WTC11 (cell line): ENCODE measurements at regions not wholly inside any gene's neighbourhood (a gene's known extent, or its start where the extent isn't known, plus 50 kb on each side); places are given as distances from the start of the nearest gene placed in this dataset.

Experiments used
- ATAC-seq: fragments of 200-7000 bp; cut with Tn5 transposase; 2 replicates; pipeline ENCODE4 v1.10.0; 2021; ENCODE audit warnings: mild to moderate bottlenecking, moderate library complexity
- CTCF ChIA-PET: fragments of 300-600 bp; sonication (Branson Sonifier 250); formaldehyde crosslinking; loops from one replicate; lab custom pipeline; 2021; ENCODE audit warnings: antibody characterized with exemption; lab: Charles Lee
- POLR2A ChIA-PET: fragments of 350-600 bp; sonication (Branson Sonifier 250); formaldehyde crosslinking; loops from one replicate; lab custom pipeline; 2021; ENCODE audit warnings: antibody characterized with exemption; lab: Charles Lee
- DNase-seq: peaks from one replicate; pipeline ENCODE4 v3.0.0; 2021; ENCODE audit warnings: low spot score
- H3K27ac Mint-ChIP-seq: 2 replicates; pipeline ENCODE4 v1.8.0; 2021; ENCODE audit warnings: mixed read lengths
- H3K27me3 Mint-ChIP-seq: 2 replicates; pipeline ENCODE4 v1.8.0; 2021; ENCODE audit warnings: low read depth, mild to moderate bottlenecking, moderate library complexity, mixed read lengths
- H3K36me3 Mint-ChIP-seq: 2 replicates; pipeline ENCODE4 v1.8.0; 2021; ENCODE audit warnings: mixed read lengths
- H3K4me1 Mint-ChIP-seq: 2 replicates; pipeline ENCODE4 v1.8.0; 2022; ENCODE audit warnings: mixed read lengths
- H3K4me3 Mint-ChIP-seq: 2 replicates; pipeline ENCODE4 v1.8.0; 2021; ENCODE audit warnings: mild to moderate bottlenecking, moderate library complexity, mixed read lengths
- H3K9me3 Mint-ChIP-seq: 2 replicates; pipeline ENCODE4 v1.8.0; 2021; ENCODE audit warnings: mixed read lengths
- AR ChIP-seq: fragments of 250-450 bp; sonication (Bioruptor Pico); IDR thresholded peaks from 2 replicates; pipeline ENCODE4 v1.9.0; 2021; ENCODE audit warnings: mild to moderate bottlenecking
- ESRRA ChIP-seq: sonication (generic); formaldehyde crosslinking; IDR thresholded peaks from 2 replicates; pipeline ENCODE4 v1.8.1; 2022; ENCODE audit warnings: mild to moderate bottlenecking, missing genetic modification reagents, borderline replicate concordance
- FOXK1 ChIP-seq: sonication (generic); formaldehyde crosslinking; IDR thresholded peaks from 2 replicates; pipeline ENCODE4 v1.8.0; 2022; ENCODE audit warnings: mild to moderate bottlenecking, moderate library complexity, missing genetic modification reagents
- GTF2I ChIP-seq: fragments of 250-450 bp; sonication (Bioruptor Pico); conservative IDR thresholded peaks from 2 replicates; pipeline ENCODE4 v1.4.0; 2021; ENCODE audit warnings: mild to moderate bottlenecking
- IRF1 ChIP-seq: sonication (generic); formaldehyde crosslinking; IDR thresholded peaks from 2 replicates; pipeline ENCODE4 v1.8.0; 2023; ENCODE audit warnings: missing genetic modification reagents
- JAZF1 ChIP-seq: fragments of 250-450 bp; sonication (Bioruptor Pico); IDR thresholded peaks from 2 replicates; pipeline ENCODE4 v1.9.0; 2021; ENCODE audit warnings: moderate library complexity, mild to moderate bottlenecking, inconsistent platforms
- MYBL2 ChIP-seq: sonication (generic); formaldehyde crosslinking; IDR thresholded peaks from 2 replicates; pipeline ENCODE4 v1.8.1; 2023; ENCODE audit warnings: mild to moderate bottlenecking, moderate library complexity, missing genetic modification reagents
- NFE2L1 ChIP-seq: sonication (generic); formaldehyde crosslinking; IDR thresholded peaks from 2 replicates; pipeline ENCODE4 v1.8.1; 2023; ENCODE audit warnings: missing genetic modification reagents
- NR2C2 ChIP-seq: sonication (generic); formaldehyde crosslinking; IDR thresholded peaks from 2 replicates; pipeline ENCODE4 v1.8.0; 2022; ENCODE audit warnings: mild to moderate bottlenecking, missing genetic modification reagents
- OVOL2 ChIP-seq: fragments of 250-450 bp; sonication (Bioruptor Pico); IDR thresholded peaks from 2 replicates; pipeline ENCODE4 v1.9.0; 2021; ENCODE audit warnings: mild to moderate bottlenecking, borderline replicate concordance
- PREB ChIP-seq: sonication (generic); formaldehyde crosslinking; IDR thresholded peaks from 2 replicates; pipeline ENCODE4 v1.8.1; 2022; ENCODE audit warnings: mild to moderate bottlenecking, missing genetic modification reagents, moderate library complexity, borderline replicate concordance
- SMAD3 ChIP-seq: sonication (generic); formaldehyde crosslinking; IDR thresholded peaks from 2 replicates; pipeline ENCODE4 v1.8.0; 2022; ENCODE audit warnings: missing genetic modification reagents, mild to moderate bottlenecking, borderline replicate concordance
- TEAD1 ChIP-seq: sonication (generic); formaldehyde crosslinking; IDR thresholded peaks from 2 replicates; pipeline ENCODE4 v1.8.0; 2022; ENCODE audit warnings: mild to moderate bottlenecking, missing genetic modification reagents
- ZNF219 ChIP-seq: sonication (generic); formaldehyde crosslinking; IDR thresholded peaks from 2 replicates; pipeline ENCODE4 v1.8.0; 2023; ENCODE audit warnings: missing genetic modification reagents, mild to moderate bottlenecking, borderline replicate concordance
- ZNF232 ChIP-seq: sonication (generic); formaldehyde crosslinking; IDR thresholded peaks from 2 replicates; pipeline ENCODE4 v1.8.0; 2022; ENCODE audit warnings: mild to moderate bottlenecking, missing genetic modification reagents
- ZNF263 ChIP-seq: sonication (generic); formaldehyde crosslinking; IDR thresholded peaks from 2 replicates; pipeline ENCODE4 v1.8.1; 2022; ENCODE audit warnings: low read depth, mild to moderate bottlenecking, moderate library complexity, missing genetic modification reagents
- ZNF317 ChIP-seq: sonication (generic); formaldehyde crosslinking; IDR thresholded peaks from 2 replicates; pipeline ENCODE4 v1.8.1; 2023; ENCODE audit warnings: low read depth, mild to moderate bottlenecking, moderate library complexity, missing genetic modification reagents, borderline replicate concordance
- ZNF416 ChIP-seq: fragments of 250-450 bp; sonication (Bioruptor Pico); IDR thresholded peaks from 2 replicates; pipeline ENCODE4 v1.9.0; 2021; ENCODE audit warnings: mild to moderate bottlenecking, inconsistent platforms
- TF ChIP-seq, protein P1 (sequence below): sonication (generic); formaldehyde crosslinking; IDR thresholded peaks from 2 replicates; pipeline ENCODE4 v1.8.1; 2022; ENCODE audit warnings: low read depth, missing genetic modification reagents, borderline replicate concordance
- TF ChIP-seq, protein P2 (sequence below): sonication (generic); formaldehyde crosslinking; IDR thresholded peaks from 2 replicates; pipeline ENCODE4 v1.8.1; 2023; ENCODE audit warnings: mild to moderate bottlenecking, moderate library complexity, missing genetic modification reagents
- TF ChIP-seq, protein P3 (sequence below): sonication (generic); formaldehyde crosslinking; conservative IDR thresholded peaks from 2 replicates; pipeline ENCODE4 v1.8.1; 2023; ENCODE audit warnings: mild to moderate bottlenecking, low read depth, missing genetic modification reagents, moderate library complexity
- TF ChIP-seq, protein P4 (sequence below): fragments of 250-450 bp; sonication (Bioruptor Pico); IDR thresholded peaks from 2 replicates; pipeline ENCODE4 v1.8.0; 2021; ENCODE audit warnings: mild to moderate bottlenecking
- TF ChIP-seq, protein P5 (sequence below): sonication (generic); formaldehyde crosslinking; IDR thresholded peaks from 2 replicates; pipeline ENCODE4 v1.8.1; 2022; ENCODE audit warnings: missing genetic modification reagents, borderline replicate concordance

DNA sequence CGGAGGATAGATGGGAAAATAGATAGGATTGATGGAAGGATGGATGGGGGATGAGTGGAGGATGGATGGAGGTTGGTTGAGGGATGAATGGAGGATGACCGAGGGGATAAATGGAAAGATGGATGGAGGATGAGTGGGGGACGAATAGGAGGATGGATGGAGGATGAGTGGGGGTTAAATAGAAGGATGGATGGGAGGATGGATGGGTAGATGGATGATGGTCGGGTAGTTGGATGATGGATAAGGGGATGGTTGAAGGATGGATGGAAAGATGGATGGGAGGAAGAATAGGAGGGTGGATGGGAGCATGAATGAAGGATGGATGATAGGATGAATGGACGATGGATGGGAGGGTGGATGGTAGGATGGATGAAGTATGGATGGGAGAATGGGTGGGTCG is 219.3 kb upstream of the IER5L start (continued):
- TF ChIP-seq, protein P1, sequence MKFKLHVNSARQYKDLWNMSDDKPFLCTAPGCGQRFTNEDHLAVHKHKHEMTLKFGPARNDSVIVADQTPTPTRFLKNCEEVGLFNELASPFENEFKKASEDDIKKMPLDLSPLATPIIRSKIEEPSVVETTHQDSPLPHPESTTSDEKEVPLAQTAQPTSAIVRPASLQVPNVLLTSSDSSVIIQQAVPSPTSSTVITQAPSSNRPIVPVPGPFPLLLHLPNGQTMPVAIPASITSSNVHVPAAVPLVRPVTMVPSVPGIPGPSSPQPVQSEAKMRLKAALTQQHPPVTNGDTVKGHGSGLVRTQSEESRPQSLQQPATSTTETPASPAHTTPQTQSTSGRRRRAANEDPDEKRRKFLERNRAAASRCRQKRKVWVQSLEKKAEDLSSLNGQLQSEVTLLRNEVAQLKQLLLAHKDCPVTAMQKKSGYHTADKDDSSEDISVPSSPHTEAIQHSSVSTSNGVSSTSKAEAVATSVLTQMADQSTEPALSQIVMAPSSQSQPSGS: no peak
- TF ChIP-seq, protein P2, sequence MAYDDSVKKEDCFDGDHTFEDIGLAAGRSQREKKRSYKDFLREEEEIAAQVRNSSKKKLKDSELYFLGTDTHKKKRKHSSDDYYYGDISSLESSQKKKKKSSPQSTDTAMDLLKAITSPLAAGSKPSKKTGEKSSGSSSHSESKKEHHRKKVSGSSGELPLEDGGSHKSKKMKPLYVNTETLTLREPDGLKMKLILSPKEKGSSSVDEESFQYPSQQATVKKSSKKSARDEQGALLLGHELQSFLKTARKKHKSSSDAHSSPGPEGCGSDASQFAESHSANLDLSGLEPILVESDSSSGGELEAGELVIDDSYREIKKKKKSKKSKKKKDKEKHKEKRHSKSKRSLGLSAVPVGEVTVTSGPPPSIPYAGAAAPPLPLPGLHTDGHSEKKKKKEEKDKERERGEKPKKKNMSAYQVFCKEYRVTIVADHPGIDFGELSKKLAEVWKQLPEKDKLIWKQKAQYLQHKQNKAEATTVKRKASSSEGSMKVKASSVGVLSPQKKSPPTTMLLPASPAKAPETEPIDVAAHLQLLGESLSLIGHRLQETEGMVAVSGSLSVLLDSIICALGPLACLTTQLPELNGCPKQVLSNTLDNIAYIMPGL (CRISPR knock-in tag): no peak
- TF ChIP-seq SMAD3: no peak
- TF ChIP-seq MYBL2: no peak
- TF ChIP-seq, protein P3, sequence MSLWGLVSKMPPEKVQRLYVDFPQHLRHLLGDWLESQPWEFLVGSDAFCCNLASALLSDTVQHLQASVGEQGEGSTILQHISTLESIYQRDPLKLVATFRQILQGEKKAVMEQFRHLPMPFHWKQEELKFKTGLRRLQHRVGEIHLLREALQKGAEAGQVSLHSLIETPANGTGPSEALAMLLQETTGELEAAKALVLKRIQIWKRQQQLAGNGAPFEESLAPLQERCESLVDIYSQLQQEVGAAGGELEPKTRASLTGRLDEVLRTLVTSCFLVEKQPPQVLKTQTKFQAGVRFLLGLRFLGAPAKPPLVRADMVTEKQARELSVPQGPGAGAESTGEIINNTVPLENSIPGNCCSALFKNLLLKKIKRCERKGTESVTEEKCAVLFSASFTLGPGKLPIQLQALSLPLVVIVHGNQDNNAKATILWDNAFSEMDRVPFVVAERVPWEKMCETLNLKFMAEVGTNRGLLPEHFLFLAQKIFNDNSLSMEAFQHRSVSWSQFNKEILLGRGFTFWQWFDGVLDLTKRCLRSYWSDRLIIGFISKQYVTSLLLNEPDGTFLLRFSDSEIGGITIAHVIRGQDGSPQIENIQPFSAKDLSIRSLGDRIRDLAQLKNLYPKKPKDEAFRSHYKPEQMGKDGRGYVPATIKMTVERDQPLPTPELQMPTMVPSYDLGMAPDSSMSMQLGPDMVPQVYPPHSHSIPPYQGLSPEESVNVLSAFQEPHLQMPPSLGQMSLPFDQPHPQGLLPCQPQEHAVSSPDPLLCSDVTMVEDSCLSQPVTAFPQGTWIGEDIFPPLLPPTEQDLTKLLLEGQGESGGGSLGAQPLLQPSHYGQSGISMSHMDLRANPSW: no peak
- no peak for TF ChIP-seq GTF2I (CRISPR knock-in tag)
- no peak for TF ChIP-seq AR (CRISPR knock-in tag)
- no peak for TF ChIP-seq NR2C2 (CRISPR knock-in tag)
- no peak for TF ChIP-seq JAZF1 (CRISPR knock-in tag)
- no peak for TF ChIP-seq NFE2L1 (CRISPR knock-in tag)
- TF ChIP-seq PREB (CRISPR knock-in tag): no peak

DNA sequence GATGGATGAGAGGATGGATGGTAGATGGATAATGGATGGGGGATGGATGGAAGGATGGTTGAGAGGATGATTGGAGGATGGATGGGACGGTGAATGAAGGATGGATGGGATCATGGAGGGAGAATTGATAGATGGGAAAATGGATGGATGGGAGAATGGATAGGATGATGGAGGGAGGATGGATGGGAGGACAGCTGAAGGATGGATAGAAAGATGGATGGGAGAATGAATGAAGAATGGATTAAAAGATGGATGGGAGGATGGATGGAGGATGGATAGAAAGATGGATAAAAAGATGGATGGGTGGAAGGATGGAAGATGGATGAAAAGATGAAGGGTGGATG is 218.3 kb upstream of the IER5L start:
- peaks cover 6% of the 10 kb centered on the region for H3K27me3 Mint-ChIP-seq
- ChIA-PET CTCF (no interaction called here), POLR2A (no interaction called here)
- H3K27ac Mint-ChIP-seq: no peak overlapping the region
- no peak for ATAC-seq
- no peak overlapping the region for H3K4me3 Mint-ChIP-seq
- no peak for DNase-seq
- peaks cover 28% of the 10 kb centered on the region for H3K4me1 Mint-ChIP-seq
- no peaks in the 10 kb centered on the region for H3K9me3 Mint-ChIP-seq
- H3K36me3 Mint-ChIP-seq: no peaks in the 10 kb centered on the region
- TF ChIP-seq ZNF232 (CRISPR knock-in tag) (no peak), ZNF317 (CRISPR knock-in tag) (no peak), ZNF263 (CRISPR knock-in tag) (no peak), ESRRA (CRISPR knock-in tag) (no peak), IRF1 (CRISPR knock-in tag) (no peak), FOXK1 (no peak), OVOL2 (CRISPR knock-in tag) (no peak), TEAD1 (no peak), ZNF219 (no peak), ZNF416 (no peak)
- TF ChIP-seq, protein P1: no peak
- TF ChIP-seq, protein P4, sequence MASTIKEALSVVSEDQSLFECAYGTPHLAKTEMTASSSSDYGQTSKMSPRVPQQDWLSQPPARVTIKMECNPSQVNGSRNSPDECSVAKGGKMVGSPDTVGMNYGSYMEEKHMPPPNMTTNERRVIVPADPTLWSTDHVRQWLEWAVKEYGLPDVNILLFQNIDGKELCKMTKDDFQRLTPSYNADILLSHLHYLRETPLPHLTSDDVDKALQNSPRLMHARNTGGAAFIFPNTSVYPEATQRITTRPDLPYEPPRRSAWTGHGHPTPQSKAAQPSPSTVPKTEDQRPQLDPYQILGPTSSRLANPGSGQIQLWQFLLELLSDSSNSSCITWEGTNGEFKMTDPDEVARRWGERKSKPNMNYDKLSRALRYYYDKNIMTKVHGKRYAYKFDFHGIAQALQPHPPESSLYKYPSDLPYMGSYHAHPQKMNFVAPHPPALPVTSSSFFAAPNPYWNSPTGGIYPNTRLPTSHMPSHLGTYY: no peak
- TF ChIP-seq, protein P5, sequence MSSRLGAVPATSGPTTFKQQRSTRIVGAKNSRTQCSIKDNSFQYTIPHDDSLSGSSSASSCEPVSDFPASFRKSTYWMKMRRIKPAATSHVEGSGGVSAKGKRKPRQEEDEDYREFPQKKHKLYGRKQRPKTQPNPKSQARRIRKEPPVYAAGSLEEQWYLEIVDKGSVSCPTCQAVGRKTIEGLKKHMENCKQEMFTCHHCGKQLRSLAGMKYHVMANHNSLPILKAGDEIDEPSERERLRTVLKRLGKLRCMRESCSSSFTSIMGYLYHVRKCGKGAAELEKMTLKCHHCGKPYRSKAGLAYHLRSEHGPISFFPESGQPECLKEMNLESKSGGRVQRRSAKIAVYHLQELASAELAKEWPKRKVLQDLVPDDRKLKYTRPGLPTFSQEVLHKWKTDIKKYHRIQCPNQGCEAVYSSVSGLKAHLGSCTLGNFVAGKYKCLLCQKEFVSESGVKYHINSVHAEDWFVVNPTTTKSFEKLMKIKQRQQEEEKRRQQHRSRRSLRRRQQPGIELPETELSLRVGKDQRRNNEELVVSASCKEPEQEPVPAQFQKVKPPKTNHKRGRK (CRISPR knock-in tag): no peak
